Right kidney (tissue), 1 donor: ENCODE measurements at regions not wholly inside any gene's neighbourhood (a gene's known extent, or its start where the extent isn't known, plus 50 kb on each side); places are given as distances from the start of the nearest gene placed in this dataset.
A peak's percentile ranks its signal among the peaks of the same experiment; 100 is the strongest.

Source experiments
- DNase-seq: peaks from one replicate; pipeline ENCODE4 v3.0.0-alpha.2; 2016

DNA sequence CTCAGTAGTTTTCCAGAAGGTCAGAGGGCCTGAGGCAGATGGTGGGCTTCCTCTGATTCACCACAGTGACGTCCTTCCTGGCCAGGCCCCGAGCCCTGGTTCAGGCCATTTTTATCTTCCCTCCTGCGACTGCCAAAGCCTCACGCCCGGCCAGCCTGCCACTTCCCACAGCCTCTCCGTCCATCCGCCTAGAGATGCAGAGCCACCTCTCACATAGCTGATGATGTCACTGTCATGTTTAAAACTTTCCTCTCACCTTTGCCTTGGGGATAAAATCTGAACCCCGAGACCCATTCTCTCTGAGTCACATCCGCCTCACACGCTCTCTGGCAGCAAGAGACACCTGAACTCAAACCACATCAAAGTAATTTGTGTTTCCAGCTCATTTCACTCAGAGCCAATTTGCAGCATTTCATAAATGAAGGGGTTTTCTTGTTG lies 175.3 kb downstream of the QDPR start:
- no peak for DNase-seq

DNA sequence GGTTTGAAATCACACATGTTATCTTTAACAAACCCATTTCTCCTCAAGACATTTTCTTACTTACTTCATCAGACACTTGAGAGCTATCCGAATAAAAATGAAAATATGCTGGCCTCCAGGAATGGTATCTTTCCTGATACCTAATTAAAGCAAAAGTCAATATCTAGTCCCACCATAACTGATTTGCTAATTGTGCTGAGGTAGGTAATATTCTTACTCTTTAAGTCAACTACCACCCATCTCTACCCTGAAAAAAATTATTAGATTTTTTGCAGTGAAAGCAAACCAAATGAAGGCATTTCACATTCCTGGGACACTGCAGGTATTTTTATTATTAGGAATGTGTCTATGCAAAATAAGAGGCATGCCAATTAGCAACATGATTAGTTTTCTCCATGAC lies 175.8 kb downstream of the QDPR start:
- no peak for DNase-seq

DNA sequence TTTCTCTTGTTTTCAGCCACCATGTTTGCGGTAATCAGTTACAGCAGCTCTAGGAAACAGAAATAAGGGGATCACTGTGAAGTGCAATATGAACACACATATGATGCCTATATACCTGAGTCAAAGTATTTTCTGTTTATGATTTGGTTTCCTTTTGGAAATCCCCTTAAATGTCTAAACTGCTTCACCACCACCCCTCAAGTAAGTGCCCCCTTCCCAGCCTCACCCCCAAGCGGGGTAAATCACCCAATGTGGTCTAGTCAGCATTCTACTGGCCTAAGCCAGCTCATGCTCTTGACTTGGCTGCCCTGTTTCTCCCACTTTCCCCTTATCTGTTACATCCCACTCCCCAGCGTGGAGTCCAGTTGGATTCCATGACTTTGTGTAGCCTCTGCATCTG lies 176.5 kb downstream of the QDPR start:
- no peak for DNase-seq

DNA sequence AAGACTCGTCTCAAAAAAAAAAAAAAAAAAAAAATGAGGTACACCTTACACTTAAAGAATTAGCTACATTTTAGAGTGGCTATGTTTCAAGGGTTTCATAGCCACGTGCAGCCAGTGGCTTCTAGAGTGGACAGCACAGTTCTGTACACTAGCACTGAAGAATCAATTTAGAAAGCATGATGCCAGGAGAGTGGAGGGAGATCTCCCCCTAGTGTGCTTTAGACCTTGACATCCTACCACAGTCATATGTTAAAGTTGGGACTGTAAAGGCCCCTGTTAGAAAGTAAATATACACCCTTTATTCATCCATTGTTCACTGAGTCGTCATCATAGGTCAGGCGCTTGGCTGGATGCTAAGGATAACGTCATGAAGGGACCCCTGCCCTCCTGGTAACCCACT lies 179.4 kb downstream of the QDPR start:
- DNase-seq: no peak

DNA sequence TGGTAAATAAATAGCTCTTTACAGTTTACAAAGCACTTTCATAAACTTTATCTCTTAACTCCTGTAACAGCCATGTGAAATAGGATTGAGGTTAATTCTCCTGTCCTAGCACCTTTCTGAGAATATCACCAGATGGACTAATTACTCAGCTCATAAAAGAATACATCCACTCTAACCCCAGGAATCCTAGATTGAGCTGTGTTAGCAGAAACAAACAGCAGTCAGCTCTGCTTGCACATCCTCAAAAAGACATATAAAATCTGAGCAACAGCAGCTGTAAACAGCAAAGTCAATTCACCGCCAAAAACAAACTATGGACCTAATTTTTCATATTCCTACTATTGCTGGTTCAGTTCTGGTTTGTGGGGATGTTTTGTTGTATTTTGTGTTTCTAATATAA lies 182.8 kb downstream of the QDPR start:
- no peak for DNase-seq

DNA sequence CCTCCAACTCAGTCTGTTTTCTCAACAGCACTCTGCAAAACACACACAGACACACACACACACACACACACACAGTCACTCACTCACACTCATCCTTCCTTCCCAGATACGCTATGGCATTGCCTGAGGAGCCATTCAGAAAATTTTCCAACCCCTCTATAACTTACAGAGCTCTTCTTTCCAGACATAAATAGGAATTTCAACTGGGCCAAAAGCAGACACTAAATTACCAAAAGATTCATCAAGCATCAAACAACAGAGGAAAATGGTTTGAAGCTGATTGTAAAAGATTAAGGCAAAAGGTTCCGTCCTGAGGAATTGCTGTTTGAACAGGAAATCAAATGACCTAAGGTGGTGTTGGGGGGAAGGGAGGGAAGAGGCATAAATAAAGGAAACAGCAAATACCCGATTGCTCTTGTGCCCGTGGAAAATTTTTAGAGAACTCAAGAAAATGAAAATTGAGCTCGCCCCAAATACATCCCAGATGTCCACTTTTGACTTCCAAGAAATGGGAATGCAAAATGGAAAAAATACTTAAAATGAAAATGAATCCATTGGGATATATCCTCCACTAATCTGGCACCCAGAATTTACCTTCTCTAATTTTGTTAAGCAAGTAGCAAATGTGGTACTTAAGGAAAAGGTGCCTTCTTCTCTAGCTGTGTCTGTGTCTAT lies 183.6 kb downstream of the QDPR start:
- no peak for DNase-seq

DNA sequence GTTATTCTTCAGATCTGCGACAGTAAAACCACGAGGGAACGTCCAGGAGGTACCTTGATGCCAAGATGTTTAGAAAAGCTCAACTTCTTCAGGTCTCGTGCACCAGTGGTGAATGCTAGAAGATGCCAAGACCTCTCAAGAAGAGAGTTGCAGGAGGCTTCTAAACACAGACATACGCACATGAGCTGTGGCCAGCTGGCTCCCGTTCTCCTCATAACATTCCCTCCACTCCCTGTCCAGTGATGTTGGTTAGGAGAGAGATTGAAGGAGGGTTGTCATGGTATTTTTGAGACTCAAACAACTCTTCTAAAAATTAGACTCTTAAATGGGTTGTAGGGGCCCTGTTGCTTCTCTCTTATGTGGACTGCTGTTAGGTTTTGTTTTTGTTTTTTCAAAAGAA lies 184.3 kb downstream of the QDPR start:
- DNase-seq: no peak

DNA sequence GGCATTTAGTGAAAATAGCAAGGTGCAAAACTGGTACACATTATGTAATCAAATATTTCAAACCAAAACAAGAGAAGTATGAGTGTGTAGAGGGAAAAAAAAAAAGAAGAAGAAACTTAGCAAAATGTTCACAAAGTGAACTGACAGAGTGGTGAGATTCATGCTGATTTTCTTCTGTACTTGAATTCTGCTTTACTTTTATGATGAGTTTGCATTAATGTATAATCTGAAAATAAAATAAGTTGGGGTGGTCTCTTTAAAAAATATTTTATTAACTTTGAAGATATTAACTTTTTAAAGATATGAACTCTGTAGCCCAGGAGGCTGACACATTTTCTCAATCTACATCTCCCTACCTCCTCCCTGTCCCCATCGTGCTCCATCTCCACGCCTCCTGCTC lies 185.1 kb downstream of the QDPR start:
- DNase-seq: no peak

DNA sequence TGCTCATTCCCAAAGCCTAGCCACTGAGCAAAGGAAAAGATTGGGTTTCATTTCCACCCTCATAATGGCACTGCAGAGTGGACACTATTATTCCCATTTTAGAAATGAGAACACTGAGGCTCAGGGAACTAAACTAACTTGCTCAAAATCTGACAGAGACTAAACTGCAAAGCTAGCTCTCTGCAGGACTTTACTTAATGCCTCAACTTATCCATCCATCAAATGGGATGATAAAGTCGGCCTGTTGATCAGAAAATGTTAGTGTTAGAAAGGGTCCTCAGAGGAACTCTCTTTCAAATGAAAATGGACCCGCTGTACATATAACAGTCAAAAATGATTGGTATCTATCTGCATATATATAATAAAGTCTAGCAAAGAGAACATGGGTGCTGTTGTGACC lies 186.8 kb downstream of the QDPR start:
- DNase-seq: no peak

DNA sequence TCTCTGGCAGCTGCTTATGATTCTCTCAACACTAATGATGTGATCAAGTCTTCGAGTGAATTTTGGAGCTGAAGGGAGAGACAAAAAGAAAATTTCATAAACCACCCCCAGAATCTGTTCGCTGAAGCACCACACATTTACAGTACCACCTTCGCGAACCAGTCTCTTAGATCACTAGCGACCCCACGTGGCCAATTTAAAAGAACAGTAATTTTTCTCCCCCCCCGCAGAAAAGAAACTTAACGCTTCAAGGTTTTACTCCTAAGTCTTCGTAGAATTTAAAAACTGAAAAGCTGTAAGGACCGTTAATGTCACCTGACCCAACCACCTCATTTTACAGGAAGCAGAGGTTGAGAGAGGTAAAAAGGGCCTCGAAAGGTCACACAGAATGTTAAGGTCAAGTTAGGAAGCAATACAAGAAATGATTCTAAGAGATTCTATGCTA lies 187.5 kb downstream of the QDPR start:
- DNase-seq: no peak

DNA sequence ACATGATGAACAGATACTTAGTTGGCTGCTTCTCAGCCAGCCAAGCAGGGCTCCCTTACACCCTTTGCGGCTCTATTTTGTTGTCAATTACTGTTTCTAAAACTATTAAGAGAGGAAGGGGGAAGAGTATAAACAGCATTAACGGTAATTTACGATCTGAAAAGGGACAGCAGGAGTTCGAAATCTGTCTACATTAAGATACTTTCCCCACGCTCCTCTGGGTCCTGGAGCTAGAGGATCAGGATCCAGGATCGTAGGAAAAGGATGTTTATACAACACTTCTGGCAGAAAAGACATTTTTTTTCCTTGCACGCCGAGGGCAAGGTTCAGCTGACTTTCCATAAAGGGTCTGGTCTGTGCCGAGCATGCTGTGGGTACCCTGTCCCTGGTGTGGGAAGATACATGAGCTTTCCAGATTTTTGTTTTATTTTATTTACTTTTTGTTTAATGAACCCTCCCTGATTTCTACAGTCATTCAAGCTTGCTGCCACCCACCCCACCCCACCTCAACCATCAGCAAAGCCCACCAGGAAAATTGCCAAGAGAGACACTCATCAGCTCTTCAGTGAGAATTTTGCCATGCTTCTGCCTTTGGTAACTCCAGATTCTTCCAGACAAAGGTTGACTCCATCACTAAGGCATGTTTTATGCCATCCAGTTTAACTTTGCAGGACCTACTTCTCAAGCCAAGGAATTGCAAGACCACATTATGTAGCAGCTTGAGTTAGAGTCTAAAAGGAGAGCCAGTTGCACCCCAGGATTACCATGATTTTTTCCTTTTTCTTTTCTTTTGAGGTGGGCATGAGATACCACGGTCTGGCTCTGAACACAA lies 188.1 kb downstream of the QDPR start:
- DNase-seq: peak; percentile 67

DNA sequence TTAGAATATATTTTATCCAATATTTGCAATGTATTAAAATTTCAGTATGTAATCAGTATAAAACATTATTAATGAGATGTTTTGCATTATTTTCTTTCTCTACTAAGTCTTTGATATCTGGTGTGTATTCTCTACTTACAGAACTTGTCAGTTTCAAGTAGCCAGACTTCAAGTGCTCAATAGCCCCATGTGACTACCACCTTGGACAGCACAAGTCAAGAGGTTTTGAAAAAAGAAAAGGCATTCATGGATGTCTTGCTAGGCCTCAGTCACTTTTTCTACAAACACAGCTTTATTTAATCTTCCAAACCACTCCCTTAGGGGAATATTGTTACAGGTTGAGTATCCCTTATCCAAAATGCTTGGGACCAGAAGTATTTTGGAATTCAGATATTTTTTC lies 189.4 kb downstream of the QDPR start:
- DNase-seq: no peak

DNA sequence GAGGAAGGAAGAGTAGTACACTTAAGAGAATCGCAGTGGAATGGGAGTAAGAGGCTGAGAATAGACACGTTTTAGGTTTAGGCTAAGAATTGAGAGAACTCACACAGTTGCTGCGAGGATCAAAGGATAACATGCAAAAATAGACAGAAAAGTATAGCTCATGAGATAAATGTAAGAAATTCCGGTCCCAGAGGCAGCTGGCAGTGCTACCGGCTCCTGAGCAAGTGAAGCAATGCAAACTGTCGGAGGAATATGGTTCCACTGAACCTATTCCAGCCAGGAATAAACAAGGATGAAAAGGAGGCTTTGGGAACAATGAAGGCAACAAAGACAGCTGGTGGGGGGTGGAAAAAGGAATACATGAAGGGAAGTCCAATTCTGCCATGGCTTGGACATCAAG lies 191.8 kb downstream of the QDPR start:
- DNase-seq: no peak

DNA sequence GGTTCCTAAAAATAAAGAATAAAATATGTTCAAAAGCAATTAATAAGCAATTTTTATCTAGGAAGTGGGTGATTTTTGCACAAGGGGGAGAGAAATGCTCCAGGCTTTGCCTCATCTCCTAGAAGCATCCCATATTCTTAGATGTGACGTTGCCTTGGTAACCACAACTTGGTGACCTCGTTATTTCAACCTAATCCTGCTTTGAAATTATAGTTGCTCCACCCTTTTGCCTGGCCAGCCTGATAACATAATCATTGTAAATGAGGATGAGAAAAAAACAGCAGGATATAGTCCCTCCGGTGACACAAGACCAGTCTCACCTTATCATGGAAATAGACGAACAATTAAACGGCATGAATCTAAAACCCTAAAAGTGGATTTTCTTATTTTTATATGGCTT lies 194.4 kb downstream of the QDPR start:
- no peak for DNase-seq

DNA sequence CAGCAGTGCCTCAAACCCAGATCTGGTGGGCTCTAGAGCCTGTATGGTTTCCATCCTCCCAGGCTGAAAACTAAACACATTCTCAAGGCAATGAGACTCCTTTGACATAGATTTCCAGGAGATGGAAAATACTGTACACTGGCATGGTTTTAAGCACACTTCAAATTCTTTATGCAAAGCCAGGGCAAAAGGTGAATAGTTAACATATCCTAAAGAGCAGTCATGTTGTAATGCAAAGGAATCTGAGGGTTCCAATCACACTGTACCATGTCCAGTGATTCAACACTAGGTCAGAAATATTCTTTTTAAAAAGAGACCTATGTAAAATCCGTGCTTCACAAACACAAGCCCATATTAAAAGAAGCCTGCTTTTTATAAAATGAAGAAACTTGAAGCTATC lies 195.3 kb downstream of the QDPR start:
- no peak for DNase-seq

DNA sequence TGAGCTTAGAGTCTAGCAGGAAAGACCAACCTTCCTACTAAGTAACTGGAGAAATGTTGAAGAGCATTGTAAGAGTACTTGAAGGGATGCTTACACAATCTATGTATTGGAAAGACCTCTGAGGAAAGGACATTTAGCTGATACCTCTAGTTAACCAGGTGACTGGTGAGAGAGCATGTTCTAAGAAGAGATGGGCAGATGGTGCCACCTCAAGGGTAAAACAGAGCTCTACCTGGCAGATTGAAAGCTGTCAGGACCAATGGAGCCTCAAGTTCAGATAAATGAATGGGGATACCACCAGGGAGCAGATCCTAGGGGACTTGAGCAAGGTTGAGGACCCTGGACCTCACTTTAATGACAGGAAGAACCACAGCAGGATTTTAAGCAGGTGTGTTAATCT lies 196.4 kb downstream of the QDPR start:
- DNase-seq: no peak

DNA sequence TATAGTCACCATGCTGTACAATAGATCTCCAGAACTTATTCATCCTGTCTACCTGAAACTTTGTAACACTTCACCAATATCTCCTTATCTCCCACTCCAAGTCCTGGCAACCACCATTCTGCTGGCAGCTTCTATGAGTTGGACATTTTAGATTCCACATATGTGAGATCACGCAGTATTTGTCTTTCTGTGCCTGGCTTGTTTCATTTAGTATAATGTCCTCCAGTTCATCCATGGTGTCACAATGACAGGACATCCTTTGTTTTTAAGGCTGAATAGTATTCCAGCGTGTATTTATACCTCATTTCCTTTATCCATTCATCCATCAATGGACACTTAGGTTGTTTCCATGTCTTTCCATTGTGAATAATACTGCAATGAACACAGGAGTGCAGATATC lies 198.7 kb downstream of the QDPR start:
- DNase-seq: no peak

DNA sequence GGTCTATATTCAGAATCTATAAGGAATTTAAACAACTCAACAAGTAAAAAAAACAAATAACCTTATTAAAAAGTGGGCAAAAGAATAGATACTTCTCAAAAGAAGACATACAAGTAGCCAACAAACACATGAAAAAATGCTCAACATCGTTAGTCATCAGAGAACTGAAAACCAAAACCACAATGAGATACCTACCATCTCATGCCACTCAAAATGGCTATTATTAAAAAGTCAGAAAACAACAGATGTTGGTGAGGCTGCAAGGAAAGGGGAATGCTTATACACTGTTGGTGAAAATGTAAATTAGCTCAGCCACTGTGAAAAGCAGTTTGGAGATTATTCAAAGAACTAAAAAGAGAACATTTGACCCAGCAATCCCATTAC lies 201.6 kb downstream of the QDPR start:
- no peak for DNase-seq

DNA sequence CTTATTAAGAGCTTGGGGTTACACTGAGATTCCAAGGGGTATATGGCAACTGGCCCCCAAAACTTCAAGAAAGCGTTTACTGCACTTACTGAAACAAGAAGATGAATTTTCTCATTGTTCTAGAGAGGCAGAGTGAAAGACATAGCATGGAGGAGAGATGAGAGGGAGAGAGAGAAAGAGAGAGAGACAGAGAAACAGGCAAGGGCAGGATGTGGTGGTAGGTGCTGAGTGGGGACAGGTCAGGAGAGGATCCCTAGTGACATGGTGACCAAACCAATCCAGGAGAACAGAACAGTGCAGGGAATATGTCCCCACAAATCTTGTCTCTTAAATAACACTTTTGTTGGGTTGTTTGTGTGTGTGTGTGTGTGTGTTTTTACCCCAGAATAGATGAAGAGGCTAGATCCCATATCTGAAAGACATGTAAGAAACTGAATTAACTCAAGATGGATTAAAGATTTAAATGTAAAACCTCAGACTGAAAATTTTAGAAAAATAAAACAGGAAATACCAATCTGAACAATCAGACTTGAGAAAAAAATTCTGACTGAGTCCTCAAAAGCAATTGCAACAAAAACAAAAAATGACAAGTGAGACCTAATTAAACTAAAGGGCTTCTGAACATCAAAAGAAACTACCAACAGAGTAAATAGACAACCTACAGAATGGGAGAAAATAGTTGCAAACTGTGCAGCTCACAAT lies 202.2 kb downstream of the QDPR start:
- DNase-seq: no peak

DNA sequence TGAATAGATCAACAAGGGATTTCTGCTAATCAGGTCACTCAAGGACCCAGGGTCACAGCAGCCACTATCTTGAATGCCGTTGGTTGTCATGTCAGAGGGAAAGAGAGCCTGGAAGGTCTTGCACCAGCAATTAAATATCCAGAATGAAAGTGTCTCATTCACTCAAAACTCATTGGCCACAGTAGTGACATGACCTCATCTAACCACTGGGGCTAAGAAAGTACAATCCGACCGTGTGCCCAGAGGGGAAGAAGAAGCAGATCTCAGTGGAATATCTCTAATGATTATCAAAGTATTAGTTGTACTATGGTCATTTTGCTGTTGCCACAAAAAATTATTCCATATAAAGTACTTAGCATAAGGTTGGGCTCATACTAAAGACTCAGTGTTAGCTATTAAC lies 210.0 kb downstream of the QDPR start:
- DNase-seq: no peak

DNA sequence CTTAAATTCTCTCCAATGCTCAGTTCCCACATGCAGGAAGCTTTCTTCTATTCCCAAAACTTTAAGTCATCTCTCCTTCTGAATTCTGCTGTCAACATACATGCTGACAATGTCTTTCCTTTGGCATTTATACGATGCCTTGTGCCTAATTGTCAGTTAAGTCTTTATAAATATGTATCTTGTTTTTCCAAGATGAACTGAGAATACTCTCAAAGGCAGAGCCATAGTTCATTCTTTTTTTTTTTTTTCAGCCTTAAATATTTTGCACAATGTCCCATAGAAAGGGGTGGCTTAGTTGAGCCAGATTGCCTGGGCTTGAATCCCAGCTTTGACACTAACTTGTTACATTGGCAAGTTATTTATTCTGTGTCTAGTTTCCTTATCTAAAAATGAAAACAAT lies 210.6 kb downstream of the QDPR start:
- DNase-seq: no peak

DNA sequence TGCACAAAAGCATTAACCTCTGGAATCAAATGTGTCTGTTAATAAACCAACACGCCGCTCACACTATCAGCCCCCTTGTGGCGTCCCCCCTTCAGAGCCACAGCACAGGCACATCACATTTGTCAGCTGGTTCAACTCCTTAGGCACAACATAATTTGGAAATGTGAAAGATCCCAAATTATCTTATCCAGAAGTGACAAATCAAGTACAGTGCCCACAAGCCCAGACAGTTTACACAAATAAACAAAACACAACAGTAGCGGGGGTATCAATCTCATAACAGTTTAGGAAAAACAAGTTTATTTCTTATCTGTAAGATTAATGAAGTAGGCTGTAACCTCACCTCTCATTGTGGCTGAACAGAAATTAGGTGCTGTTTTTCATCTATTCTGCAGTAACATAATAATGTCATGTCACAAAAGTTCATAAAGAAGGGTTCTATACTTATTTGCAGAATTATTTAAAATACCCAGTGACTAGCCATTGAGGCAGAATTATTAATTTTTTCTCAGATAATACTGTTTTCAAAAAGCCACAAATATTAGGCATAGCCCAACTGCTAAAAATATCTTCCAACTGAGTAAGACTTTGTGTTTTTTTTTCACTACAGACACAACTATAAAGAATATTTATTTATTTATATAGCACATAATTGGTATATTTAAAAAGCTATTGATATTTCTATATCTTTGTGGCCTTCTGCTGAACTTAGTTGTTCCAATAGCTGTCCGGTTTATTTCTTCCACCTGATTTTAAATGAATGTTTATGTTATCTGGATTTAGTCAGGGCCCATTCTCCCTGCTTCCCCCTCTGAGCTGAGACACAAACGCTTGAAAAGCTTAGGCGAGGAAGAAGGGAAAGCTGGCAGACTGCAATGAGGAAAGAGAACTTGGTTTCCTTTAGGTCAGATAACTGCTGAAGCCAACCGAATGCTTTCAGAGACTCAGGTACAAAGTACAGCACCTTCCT lies 214.7 kb downstream of the QDPR start:
- no peak for DNase-seq
